GM19043 (cell line): ENCODE measurements at regions not wholly inside any gene's neighbourhood (a gene's known extent, or its start where the extent isn't known, plus 50 kb on each side); places are given as distances from the start of the nearest gene placed in this dataset.
"Not testable (repeated sequence)": the region's sequence is repeated elsewhere in the genome, so short reads cannot be mapped to it uniquely, and the experiment has no call there.

Experiments
- ATAC-seq: cut with Tn5 transposase; IDR thresholded peaks from one replicate; pipeline ENCODE4 v1.9.1; 2021; ENCODE audit warnings: low read depth; ENCODE audit not compliant: unreplicated experiment

GRCh38 chr2:16199241-16199640 lies 258.9 kb downstream of the MYCN start:
- not testable (repeated sequence) for ATAC-seq

GRCh38 chr2:16198166-16198912 lies 258.0 kb downstream of the MYCN start:
- no peak for ATAC-seq

GRCh38 chr2:16197504-16198147 lies 257.3 kb downstream of the MYCN start:
- ATAC-seq = no peak

GRCh38 chr2:16196687-16197503 lies 256.5 kb downstream of the MYCN start:
- ATAC-seq = no peak

GRCh38 chr2:16195681-16196070 lies 255.3 kb downstream of the MYCN start:
- no peak for ATAC-seq

GRCh38 chr2:16194931-16195680 lies 254.8 kb downstream of the MYCN start:
- no peak for ATAC-seq

- no peak for ATAC-seq
Measured at GRCh38 chr2:16194530-16194929, 254.2 kb downstream of the MYCN start.

- ATAC-seq = no peak
Measured at GRCh38 chr2:16194096-16194390, 253.7 kb downstream of the MYCN start.

- no peak for ATAC-seq
Measured at GRCh38 chr2:16192416-16193216, 252.3 kb downstream of the MYCN start.

GRCh38 chr2:16191431-16192200 lies 251.3 kb downstream of the MYCN start:
- no peak for ATAC-seq

- no peak for ATAC-seq
Measured at GRCh38 chr2:16190446-16191270, 250.3 kb downstream of the MYCN start.

GRCh38 chr2:16189836-16190160 lies 249.4 kb downstream of the MYCN start:
- ATAC-seq = no peak

GRCh38 chr2:16189029-16189835 lies 248.9 kb downstream of the MYCN start:
- ATAC-seq = no peak

- ATAC-seq = no peak
Measured at GRCh38 chr2:16188261-16188890, 248.0 kb downstream of the MYCN start.

GRCh38 chr2:16187482-16187817 lies 247.1 kb downstream of the MYCN start:
- ATAC-seq = no peak

GRCh38 chr2:16186661-16187481 lies 246.5 kb downstream of the MYCN start:
- ATAC-seq = no peak

GRCh38 chr2:16185801-16186272 lies 245.5 kb downstream of the MYCN start:
- ATAC-seq = no peak
